ENCODE measurements at regions not wholly inside any gene's neighbourhood (a gene's known extent, or its start where the extent isn't known, plus 50 kb on each side); places are given as distances from the start of the nearest gene placed in this dataset.

DNA sequence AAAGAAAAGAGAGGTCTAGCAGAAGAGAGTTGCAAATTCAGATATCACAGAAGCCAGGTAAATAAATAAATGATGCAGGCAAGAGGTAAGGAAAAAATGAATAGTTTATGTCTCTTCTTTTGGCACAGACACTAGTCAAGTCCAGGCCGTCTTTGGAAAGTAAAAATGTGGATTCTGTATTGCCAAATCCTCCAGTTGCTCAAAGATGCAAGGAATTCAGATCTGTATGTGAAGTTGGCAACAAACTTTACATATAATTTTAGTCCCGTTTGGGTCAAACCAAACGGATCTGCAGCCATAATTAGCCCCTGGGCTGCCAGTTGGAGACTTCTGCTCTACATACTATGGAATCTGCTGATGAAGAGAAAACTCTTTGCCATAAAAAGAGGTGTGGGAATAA, 200.5 kb upstream of the RND3 start:
- TF ChIP-seq, protein P1, sequence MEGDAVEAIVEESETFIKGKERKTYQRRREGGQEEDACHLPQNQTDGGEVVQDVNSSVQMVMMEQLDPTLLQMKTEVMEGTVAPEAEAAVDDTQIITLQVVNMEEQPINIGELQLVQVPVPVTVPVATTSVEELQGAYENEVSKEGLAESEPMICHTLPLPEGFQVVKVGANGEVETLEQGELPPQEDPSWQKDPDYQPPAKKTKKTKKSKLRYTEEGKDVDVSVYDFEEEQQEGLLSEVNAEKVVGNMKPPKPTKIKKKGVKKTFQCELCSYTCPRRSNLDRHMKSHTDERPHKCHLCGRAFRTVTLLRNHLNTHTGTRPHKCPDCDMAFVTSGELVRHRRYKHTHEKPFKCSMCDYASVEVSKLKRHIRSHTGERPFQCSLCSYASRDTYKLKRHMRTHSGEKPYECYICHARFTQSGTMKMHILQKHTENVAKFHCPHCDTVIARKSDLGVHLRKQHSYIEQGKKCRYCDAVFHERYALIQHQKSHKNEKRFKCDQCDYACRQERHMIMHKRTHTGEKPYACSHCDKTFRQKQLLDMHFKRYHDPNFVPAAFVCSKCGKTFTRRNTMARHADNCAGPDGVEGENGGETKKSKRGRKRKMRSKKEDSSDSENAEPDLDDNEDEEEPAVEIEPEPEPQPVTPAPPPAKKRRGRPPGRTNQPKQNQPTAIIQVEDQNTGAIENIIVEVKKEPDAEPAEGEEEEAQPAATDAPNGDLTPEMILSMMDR (IDR thresholded peaks at IDR 0.05): no peak
- TF ChIP-seq POLR2A (IDR thresholded peaks at IDR 0.05): no peak
